ENCODE measurements at regions not wholly inside any gene's neighbourhood (a gene's known extent, or its start where the extent isn't known, plus 50 kb on each side); places are given as distances from the start of the nearest gene placed in this dataset. TPM values are rescaled to one million over a fixed set of nuclear protein-coding genes. Genes with fewer than 3 reads are reported as not detected.
"Not testable (repeated sequence)": the region's sequence is repeated elsewhere in the genome, so short reads cannot be mapped to it uniquely, and the experiment has no call there.

- Histone ChIP-seq H3K36me3 (ENCODE audit: control insufficient read depth, insufficient read depth, low read length) (no peaks in the 10 kb centered on the region), H3K4me3 (ENCODE audit: low read depth, low read length) (no peak overlapping the region), H3K27me3 (ENCODE audit: control insufficient read depth, insufficient read depth, low read length) (no peaks in the 10 kb centered on the region)
- DNase-seq (ENCODE audit: low read depth) = no peak
- ChIA-PET CTCF (no interaction called here), POLR2A (no interaction called here)
- TF ChIP-seq CTCF (IDR thresholded peaks at IDR 0.05; ENCODE audit: insufficient read depth, low read depth, low read length) = no peak
Measured at GRCh38 chr17:64718058-64718457, 56.0 kb upstream of the SMURF2 start.

- H3K36me3 ChIP-seq (ENCODE audit: control insufficient read depth, insufficient read depth, low read length); H3K27me3 ChIP-seq (ENCODE audit: control insufficient read depth, insufficient read depth, low read length); DNase-seq (ENCODE audit: low read depth); H3K4me3 ChIP-seq (ENCODE audit: low read depth, low read length); CTCF ChIA-PET; POLR2A ChIA-PET: not testable (repeated sequence)
Measured at GRCh38 chr17:64716496-64716895, 54.4 kb upstream of the SMURF2 start.

- DNase-seq (ENCODE audit: low read depth); H3K4me3 ChIP-seq (ENCODE audit: low read depth, low read length); H3K27me3 ChIP-seq (ENCODE audit: control insufficient read depth, insufficient read depth, low read length); H3K36me3 ChIP-seq (ENCODE audit: control insufficient read depth, insufficient read depth, low read length); CTCF ChIA-PET; POLR2A ChIA-PET: not testable (repeated sequence)
Measured at GRCh38 chr17:64713786-64714185, 51.7 kb upstream of the SMURF2 start.

GRCh38 chr17:64712557-64713351 lies 50.6 kb upstream of the SMURF2 start:
- DNase-seq (ENCODE audit: low read depth); H3K4me3 ChIP-seq (ENCODE audit: low read depth, low read length); H3K36me3 ChIP-seq (ENCODE audit: control insufficient read depth, insufficient read depth, low read length); H3K27me3 ChIP-seq (ENCODE audit: control insufficient read depth, insufficient read depth, low read length): not testable (repeated sequence)
- POLR2A ChIA-PET = interaction anchor here (0.6 kb wide), 1 partner anchor 568 kb away, joined by 6 read pairs; no protein-coding TSS in a partner anchor
- CTCF ChIA-PET = interaction anchor here (0.6 kb wide), 1 partner anchor 9 kb away, joined by 3 read pairs; no protein-coding TSS in a partner anchor
- TF ChIP-seq CTCF (IDR thresholded peaks at IDR 0.05; ENCODE audit: insufficient read depth, low read depth, low read length) = 0 out of 2 replicates have a peak, but pooled peaks have one; percentile 20

Small RNA genes lying in the stretch of these regions (small RNA-seq; reads per million reads assigned to genes)
- gene AC103810.3 (ENCODE audit: insufficient read length, low read depth, low replicate concordance) (not detected), gene BPTFP1 (ENCODE audit: insufficient read length, low read depth, low replicate concordance) (not detected), gene MINOS1P2 (ENCODE audit: insufficient read length, low read depth, low replicate concordance) (not detected), gene MIR6080 (ENCODE audit: insufficient read length, low read depth, low replicate concordance) (not detected)

All from BJ (cell line).